Transverse colon (tissue), 4 donors: ENCODE measurements at regions not wholly inside any gene's neighbourhood (a gene's known extent, or its start where the extent isn't known, plus 50 kb on each side); places are given as distances from the start of the nearest gene placed in this dataset.
A peak's percentile ranks its signal among the peaks of the same experiment; 100 is the strongest.

Source experiments
- DNase-seq: peaks from one replicate; pipeline ENCODE4 v3.0.0-alpha.2; 2019
- H3K27ac ChIP-seq, 4 donors: fragments of 200-600 bp; sonication (generic); 2 replicates each; pipeline ENCODE4 v1.5.1; 2016 to 2018; ENCODE audit warnings: inconsistent platforms in 4 of 4
- H3K27me3 ChIP-seq: fragments of 200-600 bp; sonication (generic); 2 replicates; pipeline ENCODE4 v1.5.1; 2017; ENCODE audit warnings: inconsistent platforms
- H3K36me3 ChIP-seq, 4 donors: fragments of 200-600 bp; sonication (generic); 2 replicates each; pipeline ENCODE4 v1.5.1; 2017 to 2019; ENCODE audit warnings: inconsistent platforms in 4 of 4
- H3K4me1 ChIP-seq, 4 donors: fragments of 200-600 bp; sonication (generic); 2 replicates each; pipeline ENCODE4 v1.5.1; 2017 to 2020; ENCODE audit warnings: inconsistent platforms in 4 of 4
- H3K4me3 ChIP-seq, 4 donors: fragments of 200-600 bp; sonication (generic); 1 replicate in 1 of 4; 2 replicates in 3 of 4; pipeline versions ENCODE4 v1.5.1 to v1.6.1; 2017 to 2019; ENCODE audit warnings: inconsistent platforms in 4 of 4
- H3K9me3 ChIP-seq, 2 donors: fragments of 200-600 bp; sonication (generic); 2 replicates each; pipeline ENCODE4 v1.5.1; 2017 to 2019; ENCODE audit warnings: inconsistent platforms in 2 of 2
- CTCF ChIP-seq, 5 experiments: fragments of 200-600 bp in 3 of 5; fragments of 450-650 bp in 2 of 5; sonication (generic) in 3 of 5; IDR thresholded peaks; 1 replicate in 2 of 5; 2 replicates in 3 of 5; pipeline ENCODE4 v1.5.1; 2016 to 2017; ENCODE audit warnings: antibody characterized with exemption in 5 of 5, inconsistent platforms in 3 of 5, mild to moderate bottlenecking in 2 of 5, moderate library complexity in 1 of 5
- EP300 ChIP-seq: sonication (generic); formaldehyde crosslinking; IDR thresholded peaks from one replicate; pipeline ENCODE4 v1.6.1; 2017; ENCODE audit warnings: antibody characterized with exemption, low read depth
- POLR2A ChIP-seq: fragments of 450-650 bp; IDR thresholded peaks from one replicate; pipeline ENCODE4 v1.6.1; 2016; ENCODE audit warnings: antibody characterized with exemption, mild to moderate bottlenecking, moderate library complexity
- POLR2AphosphoS5 ChIP-seq, 3 donors: sonication (generic); formaldehyde crosslinking; IDR thresholded peaks; one replicate each; pipeline ENCODE4 v1.6.1; 2016; ENCODE audit warnings: antibody characterized with exemption in 3 of 3
- WGBS, 2 donors: methylation state at CpG; one replicate each; pipeline ENCODE4 v1.1.5; 2018; ENCODE audit warnings: low coverage in 1 of 2; 5-methylcytosine and 5-hydroxymethylcytosine counted together
- in situ Hi-C, 4 donors: fragments of 200-750 bp; cut with MboI; loops; one replicate each; pipeline versions ENCODE4 v1.15.0 to v1.15.1; 2017; ENCODE audit warnings: low sequenced_read_pairs in 3 of 4, low pct_ligation_motif_present in 1 of 4, low pct_unique_long_range_greater_than_20kb in 1 of 4
- intact Hi-C: fragments of 100-400 bp; cut with DNase I; formaldehyde crosslinking; loops from one replicate; pipeline ENCODE4 v1.15.1; 2023; ENCODE audit warnings: low total_unique reads

- in situ Hi-C loops (no loop called here), intact Hi-C loops (no loop called here)
- Histone ChIP-seq H3K4me3 (no peak overlapping the region), H3K36me3 (no peaks in the 10 kb centered on the region), H3K4me1 (peaks cover 0 to 8% (median 2%) of the 10 kb centered on the region in 4 donors), H3K9me3 (no peaks in the 10 kb centered on the region), H3K27ac (peak overlapping the region in 3 of 4 donors; percentile 16 to 65 (median 35)), H3K27me3 (no peaks in the 10 kb centered on the region)
- 55 to 68% methylated on average over 5 to 9 of the region's 9 CpGs for WGBS, 2 donors
- DNase-seq: no peak
- peak in 1 of 3 donors; percentile 43 for TF ChIP-seq POLR2AphosphoS5 (IDR thresholded peaks at IDR 0.05)
- TF ChIP-seq POLR2A: no peak
- TF ChIP-seq EP300: no peak
- peak in 2 of 5 experiments; percentile 13 to 14 for TF ChIP-seq CTCF (IDR thresholded peaks at IDR 0.05)
Measured at GRCh38 chr9:86795823-86796553, 151.3 kb downstream of the GAS1 start.

DNA sequence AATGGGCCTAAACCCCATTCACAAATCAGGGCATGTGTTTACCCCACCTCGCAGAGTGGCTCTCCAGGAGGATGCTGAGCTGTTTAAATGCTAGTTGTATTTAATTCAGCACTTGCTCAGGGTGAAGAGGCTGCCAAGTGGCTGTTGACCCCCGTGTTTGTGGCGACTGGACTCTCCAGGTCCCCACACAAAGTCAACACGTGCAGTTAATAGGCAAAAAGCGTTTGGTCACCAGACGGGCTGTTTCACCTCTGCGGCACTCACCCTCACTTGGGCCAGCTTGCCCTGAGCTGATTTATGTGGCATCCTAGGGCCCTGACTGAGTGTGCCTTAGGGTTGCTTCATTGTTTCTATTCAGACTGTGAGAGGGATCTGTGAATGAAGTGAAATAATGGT, 152.3 kb downstream of the GAS1 start:
- no peaks in the 10 kb centered on the region for H3K9me3 ChIP-seq
- intact Hi-C loops (no loop called here), in situ Hi-C loops (no loop called here)
- 70% methylated on average over 7 of the region's 7 CpGs; no CpG with 5 or more reads in 1 of the 2 donors for WGBS, 2 donors
- no peak for DNase-seq
- TF ChIP-seq POLR2AphosphoS5 (IDR thresholded peaks at IDR 0.05): no peak
- no peak for TF ChIP-seq POLR2A
- no peak for TF ChIP-seq EP300
- no peak for TF ChIP-seq CTCF (IDR thresholded peaks at IDR 0.05)
- H3K4me3 ChIP-seq: no peak overlapping the region
- H3K27me3 ChIP-seq: no peaks in the 10 kb centered on the region
- H3K27ac ChIP-seq: peak overlapping the region in 3 of 4 donors; percentile 16 to 65 (median 35)
- peaks cover 0 to 8% (median 2%) of the 10 kb centered on the region in 4 donors for H3K4me1 ChIP-seq
- no peaks in the 10 kb centered on the region for H3K36me3 ChIP-seq

- Histone ChIP-seq H3K27me3 (no peaks in the 10 kb centered on the region), H3K36me3 (no peaks in the 10 kb centered on the region), H3K27ac (peak overlapping the region in 3 of 4 donors; percentile 16 to 65 (median 35)), H3K9me3 (no peaks in the 10 kb centered on the region), H3K4me1 (peaks cover 0 to 8% (median 2%) of the 10 kb centered on the region in 4 donors), H3K4me3 (no peak overlapping the region)
- no peak for DNase-seq
- 53 to 56% methylated on average over 2 to 3 of the region's 3 CpGs for WGBS, 2 donors
- in situ Hi-C loops: no loop called here
- intact Hi-C loops: no loop called here
- TF ChIP-seq POLR2AphosphoS5 (IDR thresholded peaks at IDR 0.05) (no peak), POLR2A (no peak), CTCF (IDR thresholded peaks at IDR 0.05) (no peak), EP300 (no peak)
Measured at GRCh38 chr9:86794391-86795046, 152.8 kb downstream of the GAS1 start.

DNA sequence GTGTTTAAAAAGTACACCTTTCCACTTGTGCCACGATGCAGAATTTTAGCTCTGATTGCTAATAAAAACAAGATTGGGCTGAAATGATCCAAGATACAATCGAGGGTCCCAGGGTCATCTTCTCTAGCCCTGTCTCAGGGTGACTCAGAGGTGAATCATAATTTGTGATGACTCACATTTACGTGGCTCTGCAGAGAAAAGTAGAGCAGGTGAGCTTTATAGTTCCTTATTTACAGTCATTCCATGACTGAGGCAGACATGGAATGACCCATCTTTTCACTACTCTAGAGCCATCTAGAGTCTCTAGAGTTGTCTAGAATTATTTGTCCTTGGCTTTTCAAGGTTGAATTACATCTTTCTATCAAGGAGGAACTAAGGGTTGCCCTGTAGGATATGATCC, 155.2 kb downstream of the GAS1 start:
- DNase-seq: no peak
- H3K27ac ChIP-seq: no peak overlapping the region
- TF ChIP-seq EP300 (no peak), CTCF (IDR thresholded peaks at IDR 0.05) (no peak), POLR2A (no peak)
- H3K36me3 ChIP-seq: no peaks in the 10 kb centered on the region
- in situ Hi-C loops (no loop called here), intact Hi-C loops (no loop called here)
- no peaks in the 10 kb centered on the region for H3K9me3 ChIP-seq
- WGBS, 2 donors: 38 to 45% methylated on average over 3 of the region's 3 CpGs
- H3K27me3 ChIP-seq: no peaks in the 10 kb centered on the region
- peaks cover 0 to 8% (median 2%) of the 10 kb centered on the region in 4 donors for H3K4me1 ChIP-seq
- H3K4me3 ChIP-seq: no peak overlapping the region
